Erythroblast (primary cell): ENCODE measurements at regions not wholly inside any gene's neighbourhood (a gene's known extent, or its start where the extent isn't known, plus 50 kb on each side); places are given as distances from the start of the nearest gene placed in this dataset.

ENCODE experiments used
- GATA1 ChIP-seq: IDR thresholded peaks from 2 replicates; pipeline ENCODE4 v1.6.1; 2011; ENCODE audit warnings: low read depth, mild to moderate bottlenecking, control low read depth, low read length, moderate library complexity
- POLR2A ChIP-seq: IDR thresholded peaks from 2 replicates; pipeline ENCODE4 v1.6.1; 2011; ENCODE audit warnings: mild to moderate bottlenecking, low read length

- no peak for TF ChIP-seq POLR2A
- no peak for TF ChIP-seq GATA1
Measured at GRCh38 chr11:114779189-114779588, 100.9 kb downstream of the NXPE2 start.
